Amniotic stem cell (primary cell): ENCODE measurements at regions not wholly inside any gene's neighbourhood (a gene's known extent, or its start where the extent isn't known, plus 50 kb on each side); places are given as distances from the start of the nearest gene placed in this dataset.
"Not testable (repeated sequence)": the region's sequence is repeated elsewhere in the genome, so short reads cannot be mapped to it uniquely, and the experiment has no call there.

ENCODE experiments used
- DNase-seq: peaks from one replicate; lab custom pipeline; 2025; lab: John Stamatoyannopoulos, UW

DNA sequence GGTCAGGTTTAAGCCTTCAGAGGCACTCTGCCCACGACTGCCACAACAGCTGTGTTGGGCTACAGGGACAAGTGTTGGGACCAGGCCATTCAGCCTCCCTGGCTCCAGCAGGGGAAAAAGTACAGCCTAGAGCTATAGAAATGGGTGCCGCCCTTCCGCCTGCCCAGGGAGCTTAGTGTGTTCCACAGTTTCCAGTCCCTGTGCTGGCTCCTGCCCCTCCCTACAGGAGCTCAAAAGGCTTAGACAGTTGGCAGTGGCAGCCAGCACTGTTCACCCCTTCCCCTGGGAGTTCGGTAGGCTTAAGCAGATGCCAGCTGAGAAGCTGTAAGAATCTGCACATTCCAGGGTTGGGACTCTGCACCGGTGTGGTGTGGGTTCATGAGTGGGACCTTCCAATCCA, 408.2 kb upstream of the INTU start:
- no peak for DNase-seq

DNA sequence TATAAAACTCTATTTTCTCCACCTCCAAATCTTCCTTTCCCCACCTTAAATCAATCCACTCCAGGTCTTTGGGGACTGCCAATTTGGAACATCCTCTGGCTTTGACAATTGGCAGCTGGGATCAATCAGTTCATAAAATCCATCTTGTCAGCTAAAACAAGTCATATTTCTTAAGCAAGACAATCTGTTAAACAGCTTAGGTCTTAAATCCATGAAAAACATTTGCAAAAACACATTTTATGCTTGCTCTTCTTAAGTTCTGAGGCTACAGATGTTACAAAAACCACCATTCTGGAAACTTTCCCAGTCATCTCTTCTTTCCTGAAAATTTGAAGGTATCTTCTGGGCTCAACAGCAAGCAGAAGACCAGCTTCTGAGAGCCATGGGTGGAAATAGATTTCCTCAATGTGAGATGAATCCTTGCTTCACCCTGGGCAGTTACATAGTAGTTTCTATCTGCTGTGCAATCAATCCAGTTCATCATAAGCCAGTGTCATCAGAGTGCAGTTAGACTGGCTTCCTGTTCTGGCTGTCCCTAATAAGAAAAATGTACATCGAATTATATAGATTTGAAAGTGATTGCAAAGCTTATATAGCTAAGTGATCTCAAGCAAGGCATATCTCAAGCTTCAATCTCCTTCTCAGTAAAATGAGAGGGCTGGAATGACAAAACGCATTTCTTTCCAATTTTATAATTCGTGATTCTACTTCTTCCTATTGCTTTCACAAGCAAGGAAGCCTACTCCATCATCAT, 402.7 kb upstream of the INTU start:
- no peak for DNase-seq

DNA sequence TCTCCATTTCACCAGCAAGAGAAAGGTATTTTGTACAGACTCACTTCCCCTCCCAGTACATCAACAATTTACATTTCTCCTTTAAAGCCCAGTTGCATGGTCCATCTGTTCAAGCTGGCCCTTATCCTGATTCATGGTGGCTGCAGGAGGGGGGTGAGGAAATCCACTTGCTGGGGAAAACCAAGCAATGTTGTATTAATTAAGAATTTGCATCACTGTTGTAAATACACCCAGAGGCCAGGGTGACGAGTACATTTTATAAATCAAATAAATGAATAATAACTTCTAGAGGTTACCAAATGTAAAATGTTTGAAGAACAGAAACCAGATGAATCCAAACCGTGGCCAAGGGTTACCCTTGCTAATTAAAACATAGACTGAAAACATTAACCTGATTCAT, 395.9 kb upstream of the INTU start:
- no peak for DNase-seq

DNA sequence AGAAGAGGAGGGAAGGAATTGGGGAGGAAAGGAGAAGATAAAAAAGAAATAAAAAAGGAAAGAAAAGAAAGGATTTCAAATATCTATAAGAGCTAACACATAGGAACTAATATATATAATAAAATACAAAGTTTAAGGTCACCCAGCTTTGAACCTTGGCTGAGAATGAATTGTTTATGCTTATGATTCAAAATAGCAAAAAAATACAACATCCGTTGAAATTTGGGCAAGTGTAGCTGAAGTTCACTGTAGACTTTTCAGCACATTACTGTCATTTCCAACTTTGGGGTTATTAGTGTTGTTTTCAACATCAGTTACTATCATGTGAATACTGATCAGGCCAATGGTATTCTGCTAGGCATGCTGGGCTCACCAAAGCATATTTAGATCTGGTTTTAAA, 395.2 kb upstream of the INTU start:
- DNase-seq: no peak

DNA sequence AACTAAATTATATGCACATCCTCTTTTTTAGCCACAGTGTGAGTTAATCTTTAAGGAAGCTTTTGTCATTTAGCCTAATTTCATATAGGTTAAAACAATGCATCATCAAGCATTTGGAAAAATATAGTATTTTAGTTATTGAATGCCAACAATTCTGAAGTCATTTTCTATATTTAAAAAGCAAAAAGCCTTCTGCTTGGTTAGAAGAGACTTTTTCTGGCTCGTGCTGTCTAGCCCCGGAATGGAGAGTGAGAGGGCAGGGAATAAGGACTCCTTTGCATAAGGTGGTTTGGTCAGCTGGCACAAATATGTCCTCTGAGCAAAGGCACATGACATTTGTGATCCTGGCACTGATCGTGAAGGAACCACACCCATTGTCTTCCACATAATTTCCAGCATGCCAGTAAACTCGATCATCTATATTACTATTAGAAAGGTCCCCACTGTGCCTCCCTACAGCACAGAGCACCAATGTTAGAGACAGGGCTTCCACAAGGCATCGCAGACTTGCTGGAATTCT, 393.7 kb upstream of the INTU start:
- DNase-seq: no peak

DNA sequence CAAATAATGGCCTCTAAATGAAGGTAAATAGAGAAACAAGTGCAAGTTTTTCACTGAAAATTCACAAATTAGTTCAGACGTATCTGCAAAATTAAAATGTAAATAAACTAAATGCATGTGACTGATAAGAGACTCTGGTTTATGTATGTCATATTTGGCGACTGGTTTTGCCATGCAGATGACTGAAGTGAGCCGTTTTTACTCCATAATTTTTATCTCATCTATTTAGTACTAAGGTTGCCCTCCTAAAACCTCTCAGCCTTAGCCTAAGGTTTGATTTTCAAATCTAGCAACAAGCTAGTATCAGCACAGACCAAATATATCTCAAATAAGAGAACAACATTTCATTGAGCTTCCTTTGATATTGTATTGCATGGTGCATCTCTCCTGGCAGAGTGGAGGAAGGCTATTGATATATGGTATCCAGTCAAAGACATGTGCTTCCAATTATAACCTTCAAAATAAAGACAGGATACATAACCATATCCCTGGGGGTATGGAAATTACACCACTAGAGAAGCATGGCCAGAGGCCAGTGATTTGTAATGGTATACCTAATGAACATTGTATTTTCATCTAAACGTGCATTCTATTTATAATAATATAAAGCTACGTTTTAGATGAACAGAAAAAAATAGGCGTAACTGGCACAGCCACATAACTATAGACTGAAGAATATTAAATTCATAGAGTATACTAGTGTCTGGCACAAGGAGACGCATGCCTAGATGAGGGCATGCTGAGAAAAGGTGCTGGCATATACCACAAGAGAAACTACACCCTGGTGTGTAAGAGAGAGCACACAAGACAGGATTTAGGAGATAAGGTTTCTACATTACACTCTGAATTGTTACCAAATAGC, 392.6 kb upstream of the INTU start:
- no peak for DNase-seq

DNA sequence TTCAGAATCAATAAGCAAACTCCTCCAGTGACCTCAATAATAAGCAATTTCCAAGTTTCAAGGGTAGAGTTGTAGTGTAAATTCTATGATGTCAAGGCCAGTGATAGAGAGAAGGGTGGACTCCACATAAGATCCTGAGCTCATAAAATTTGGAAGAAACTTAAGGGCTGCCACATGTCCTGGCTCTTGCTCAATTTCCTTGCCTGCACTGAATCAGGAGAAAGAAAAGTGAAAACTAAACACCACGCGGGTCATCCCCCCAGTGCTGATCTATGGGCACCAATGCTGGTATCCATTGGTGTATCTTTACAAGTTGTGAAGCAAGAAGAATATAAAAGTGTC, 392.0 kb upstream of the INTU start:
- no peak for DNase-seq

DNA sequence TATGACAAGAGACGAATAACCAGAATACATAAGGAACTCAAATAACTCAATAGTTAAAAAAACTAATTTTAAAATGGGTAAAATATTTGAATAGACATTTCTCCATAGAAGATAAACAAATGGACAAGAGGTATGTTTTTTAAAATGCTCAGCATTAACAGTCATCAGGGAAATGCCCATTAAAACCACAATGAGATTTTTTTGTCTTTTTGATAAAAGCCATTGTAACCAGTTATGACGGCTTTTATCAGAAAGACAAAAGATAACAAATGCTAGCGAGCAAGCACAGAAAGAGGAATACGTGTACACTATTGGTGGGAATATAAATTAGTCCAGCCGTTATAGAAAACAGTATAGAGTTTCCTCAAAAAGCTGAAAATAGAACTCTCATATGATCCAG, 388.2 kb upstream of the INTU start:
- no peak for DNase-seq

DNA sequence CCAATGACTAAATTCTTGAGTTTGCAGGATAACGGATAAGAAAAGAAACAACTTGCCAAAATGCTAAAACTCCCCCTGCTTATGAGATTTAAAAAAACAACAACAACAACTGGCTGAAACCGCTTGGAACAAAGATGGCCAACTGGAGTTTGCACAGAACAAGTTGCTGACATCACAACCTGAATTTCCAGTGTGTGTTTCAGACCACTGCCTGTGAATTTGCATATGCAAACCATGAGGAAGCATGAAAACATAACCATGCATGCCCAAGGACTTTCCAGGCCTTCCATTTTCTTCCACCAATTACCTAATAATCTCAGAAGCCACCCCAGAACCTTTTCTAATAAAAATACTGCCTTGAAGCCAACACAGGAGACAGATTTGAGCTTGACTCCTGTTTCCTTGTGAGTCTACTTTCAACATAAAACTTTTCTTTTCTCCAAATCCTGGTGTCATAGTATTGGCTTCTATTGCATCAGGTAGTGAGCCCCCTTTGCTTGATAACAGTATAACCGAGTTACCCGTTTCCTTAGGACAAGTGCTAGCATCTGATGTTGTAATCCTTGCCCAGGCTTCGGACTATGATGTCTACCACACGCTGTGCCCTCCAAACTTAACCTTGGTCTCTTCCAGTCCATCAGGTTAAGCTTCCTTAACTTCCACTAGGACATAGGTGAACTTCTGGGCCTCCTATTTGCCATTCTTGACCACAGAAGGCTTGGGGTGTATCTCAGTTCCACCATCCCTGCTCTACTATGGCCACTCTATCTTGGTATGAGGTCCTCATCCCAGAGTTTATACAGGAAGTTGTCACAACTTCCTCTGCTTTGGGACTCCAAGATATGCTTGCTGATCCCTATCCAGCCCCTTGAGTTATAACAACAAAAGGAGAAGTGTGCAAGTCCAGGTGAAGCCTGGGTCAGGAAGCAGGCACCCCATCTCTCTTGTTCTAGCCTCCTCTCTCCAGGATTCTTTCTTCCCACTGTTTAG, 385.5 kb upstream of the INTU start:
- DNase-seq: no peak

DNA sequence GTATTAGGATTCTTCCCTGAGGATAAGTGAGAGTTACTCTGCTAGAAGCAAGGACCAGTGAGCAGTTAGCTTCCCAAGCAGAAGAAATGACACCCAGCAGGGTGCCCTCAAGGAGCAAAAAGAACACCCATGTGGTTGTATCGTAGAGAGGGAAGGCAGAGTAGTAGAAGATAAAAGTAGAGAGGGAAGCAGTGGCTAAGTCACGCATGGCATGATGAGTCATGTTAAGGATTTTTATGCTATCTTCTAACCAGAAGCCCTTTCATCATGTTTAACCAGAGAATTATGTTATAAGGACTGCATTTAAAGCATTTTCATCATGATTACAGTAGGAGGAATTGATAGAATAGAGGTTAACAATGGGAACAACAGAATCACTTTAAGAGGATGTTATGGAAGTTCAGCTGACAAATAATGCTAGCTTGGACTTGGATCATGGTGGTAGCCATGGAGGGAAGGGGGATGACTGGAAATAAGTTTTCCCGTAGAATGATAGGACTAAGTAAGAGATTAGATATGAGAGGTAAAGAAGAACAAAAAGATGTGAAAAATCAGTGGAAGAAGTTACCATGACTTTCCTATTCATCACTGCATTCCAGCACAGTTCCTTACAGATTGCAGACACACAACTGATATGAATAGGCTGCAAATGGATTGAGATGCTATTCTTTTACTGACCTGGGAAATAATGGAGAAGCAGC, 383.5 kb upstream of the INTU start:
- DNase-seq: peak; percentile 51

DNA sequence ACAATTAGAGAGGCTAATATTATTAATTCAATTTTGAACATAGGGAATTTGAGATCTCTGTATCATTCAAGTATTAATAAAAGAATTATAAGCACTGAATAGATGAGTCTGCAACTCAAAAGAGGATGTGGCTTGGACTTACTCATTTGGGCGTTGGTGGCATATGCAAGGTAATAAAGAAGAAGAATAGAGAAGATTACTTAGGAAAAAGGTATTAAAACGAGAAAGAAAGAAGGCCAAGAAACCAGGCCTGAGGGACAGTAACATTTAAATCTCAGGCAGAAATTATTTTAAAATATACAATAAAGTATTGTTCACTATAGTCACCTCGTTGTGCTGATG, 383.0 kb upstream of the INTU start:
- DNase-seq: no peak

DNA sequence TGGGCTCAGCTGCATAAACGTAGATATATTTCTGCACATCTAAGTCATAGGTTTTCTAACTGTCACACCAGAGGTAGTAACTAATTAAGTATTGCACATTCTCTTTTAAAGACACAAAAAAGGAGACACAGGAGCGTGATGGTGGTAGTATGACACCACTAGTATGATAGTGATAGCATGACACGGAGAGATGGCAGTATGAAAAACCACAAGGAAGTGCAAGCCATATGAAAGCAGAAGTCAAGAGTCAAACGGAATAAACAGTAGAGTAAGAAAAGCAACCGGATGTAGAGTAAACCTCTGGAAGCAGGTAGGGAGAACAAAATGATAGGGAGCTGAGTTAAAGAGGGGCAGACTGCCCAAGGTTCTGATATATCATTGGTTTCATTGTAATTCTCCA, 382.2 kb upstream of the INTU start:
- DNase-seq: no peak

DNA sequence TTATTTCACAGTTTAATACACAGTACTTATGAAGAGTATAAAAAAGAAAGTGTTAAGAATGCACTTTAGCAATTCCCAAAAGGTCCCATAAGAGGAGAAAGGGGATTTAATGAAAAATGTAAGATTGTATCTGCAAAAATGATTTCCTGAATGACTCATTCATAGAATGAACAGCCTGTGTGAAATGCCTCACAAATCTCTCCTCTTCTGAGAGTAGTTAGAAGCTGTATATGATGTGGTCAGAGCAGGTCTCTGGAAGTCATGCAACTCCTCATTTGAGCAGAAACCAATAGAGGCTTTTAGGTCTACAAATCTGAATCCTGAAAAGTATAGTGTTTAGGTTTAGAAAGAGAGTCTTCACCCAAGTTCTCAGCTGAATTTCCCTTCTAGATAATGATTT, 381.3 kb upstream of the INTU start:
- DNase-seq: peak; percentile 22

DNA sequence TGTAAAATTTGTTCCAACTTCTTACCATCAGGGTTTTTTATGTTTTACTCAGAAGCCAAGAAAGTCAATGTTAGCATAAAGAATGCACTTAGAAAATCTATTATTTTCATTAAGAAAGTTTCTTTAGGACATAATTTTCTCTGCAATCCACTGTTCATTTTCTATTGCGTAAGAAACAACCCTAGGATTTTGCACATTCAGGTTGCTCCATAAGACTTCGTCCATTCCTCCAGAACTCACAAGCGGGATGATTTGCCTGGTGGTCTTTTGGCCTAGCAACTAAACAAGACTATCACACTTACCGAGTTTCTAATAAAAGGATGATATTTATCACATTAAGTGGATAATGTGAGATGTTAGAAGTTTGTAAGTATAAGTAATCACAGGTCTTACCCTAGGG, 376.3 kb upstream of the INTU start:
- no peak for DNase-seq

DNA sequence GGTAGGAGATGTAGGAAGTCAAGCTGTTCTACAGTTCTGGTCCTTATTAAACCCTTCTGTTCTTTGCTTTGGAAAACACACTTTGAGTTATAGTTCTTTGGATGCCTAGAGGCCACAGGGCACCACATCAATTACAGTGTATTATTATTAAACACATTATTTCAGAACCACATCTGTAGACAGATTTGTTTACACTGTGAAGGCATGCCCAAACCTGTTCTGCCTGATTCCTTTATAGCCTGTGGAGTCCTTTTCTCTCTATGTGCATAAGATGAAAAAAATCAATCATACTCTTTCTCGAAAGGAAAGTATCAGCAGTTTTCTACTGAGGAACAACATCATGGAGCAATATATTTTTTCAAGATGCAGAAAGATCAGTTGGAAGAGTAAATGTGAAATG, 371.3 kb upstream of the INTU start:
- no peak for DNase-seq

DNA sequence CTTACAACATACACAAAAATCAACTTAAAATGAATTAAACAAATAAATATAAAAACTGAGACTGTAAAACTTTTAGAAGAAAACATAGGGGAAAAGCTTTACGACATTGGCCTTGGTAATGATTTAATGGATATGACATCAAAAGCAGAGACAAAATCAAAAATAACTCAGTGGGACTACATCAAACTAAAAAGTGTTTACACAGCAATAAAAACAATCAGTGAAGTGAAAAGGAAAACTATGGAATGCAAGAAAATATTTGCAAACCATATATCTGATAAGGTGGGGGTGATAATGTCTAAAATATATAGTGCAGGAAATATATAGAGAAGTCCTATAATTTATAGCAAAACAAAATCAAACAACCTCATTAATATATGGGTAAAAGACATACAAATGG, 364.4 kb upstream of the INTU start:
- DNase-seq: no peak

DNA sequence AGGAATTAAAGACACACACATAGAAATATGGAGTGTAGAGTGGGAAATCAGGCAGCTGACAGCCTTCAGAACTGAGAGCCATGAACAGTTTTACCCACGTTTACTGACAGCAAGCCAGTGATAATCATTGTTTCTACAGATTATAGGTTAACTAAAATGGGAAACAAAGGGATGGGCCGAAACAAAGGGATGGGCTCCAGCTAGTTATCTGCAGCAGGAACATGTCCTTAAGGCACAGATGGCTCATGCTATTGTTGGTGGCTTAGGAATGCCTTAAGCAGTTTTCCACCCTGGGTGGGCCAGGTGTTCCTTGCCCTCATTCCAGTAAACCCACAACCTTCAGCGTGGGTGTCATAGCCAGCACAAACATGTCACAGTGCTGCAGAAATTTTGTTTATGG, 355.7 kb upstream of the INTU start:
- not testable (repeated sequence) for DNase-seq

DNA sequence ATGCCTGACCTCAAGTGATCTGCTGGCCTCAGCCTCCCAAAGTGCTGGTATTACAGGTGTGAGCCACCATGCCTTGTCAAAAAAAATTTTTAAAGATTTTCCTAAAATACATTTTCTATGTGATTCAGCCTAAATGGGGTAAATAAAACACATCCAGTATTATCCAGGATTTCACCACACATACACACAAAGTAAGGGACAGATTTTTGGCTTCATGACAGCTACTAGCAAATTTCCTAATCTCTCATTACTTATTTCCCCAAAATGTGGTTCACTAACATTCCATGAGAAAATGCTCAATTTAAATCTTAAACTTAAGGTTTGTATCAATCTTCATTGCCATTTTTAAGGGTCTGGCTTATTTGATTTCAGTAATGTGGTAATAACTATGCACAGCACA, 348.5 kb upstream of the INTU start:
- no peak for DNase-seq

DNA sequence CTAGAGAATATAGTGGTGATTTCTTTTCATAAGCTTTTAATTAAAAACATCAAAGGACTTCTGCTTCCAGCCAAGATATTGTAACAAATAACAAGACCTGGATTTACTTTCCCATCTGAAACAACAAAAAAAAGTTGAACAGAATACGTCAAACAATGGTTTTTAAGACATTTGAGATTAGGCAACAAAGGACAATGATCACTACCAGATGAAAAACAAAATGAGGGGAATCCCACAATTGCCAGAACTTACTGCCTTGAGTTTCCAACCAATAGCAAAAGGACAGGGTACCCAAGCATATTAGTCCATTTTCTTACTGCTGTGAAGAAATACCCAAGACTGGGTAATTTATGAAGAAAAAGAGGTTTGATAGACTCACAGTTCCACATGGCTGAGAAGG, 341.4 kb upstream of the INTU start:
- DNase-seq: no peak

DNA sequence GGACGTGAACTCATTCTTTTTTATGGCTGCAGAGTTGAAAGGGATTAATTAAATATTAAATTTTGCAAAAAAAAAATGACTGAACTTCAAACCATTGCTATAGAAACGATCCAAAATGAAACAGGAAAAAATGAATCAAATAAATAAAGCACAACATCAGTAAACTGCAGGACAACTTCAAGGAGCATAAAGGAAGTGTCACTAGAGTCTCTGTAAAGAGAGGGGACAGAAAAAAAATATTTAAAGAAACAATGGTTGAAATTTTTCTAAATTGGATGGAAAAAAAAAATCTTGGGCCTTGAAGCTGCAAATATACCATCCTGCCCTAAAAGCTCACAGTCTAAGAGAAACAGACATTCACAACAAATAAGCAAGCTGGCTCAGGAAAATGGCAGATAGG, 339.3 kb upstream of the INTU start:
- DNase-seq: no peak

DNA sequence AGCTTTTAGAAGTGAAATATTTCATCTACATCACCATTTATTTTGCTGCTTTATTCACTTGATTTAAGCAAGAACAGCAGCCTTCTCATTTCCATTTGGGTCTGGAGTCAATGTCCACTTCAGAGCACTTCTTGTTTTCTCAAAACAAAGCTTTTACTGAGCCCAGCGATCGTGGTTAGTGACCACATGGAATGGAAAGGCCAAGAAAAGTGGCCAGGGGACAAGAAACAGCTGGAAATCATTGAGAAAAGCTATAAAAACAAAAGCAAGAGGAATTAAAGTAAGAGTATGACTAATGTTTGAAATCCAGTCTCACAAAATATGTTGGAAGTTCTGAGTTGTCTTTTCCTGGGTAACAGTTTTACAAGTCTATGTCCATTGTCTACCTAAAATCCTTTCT, 328.4 kb upstream of the INTU start:
- DNase-seq: no peak

DNA sequence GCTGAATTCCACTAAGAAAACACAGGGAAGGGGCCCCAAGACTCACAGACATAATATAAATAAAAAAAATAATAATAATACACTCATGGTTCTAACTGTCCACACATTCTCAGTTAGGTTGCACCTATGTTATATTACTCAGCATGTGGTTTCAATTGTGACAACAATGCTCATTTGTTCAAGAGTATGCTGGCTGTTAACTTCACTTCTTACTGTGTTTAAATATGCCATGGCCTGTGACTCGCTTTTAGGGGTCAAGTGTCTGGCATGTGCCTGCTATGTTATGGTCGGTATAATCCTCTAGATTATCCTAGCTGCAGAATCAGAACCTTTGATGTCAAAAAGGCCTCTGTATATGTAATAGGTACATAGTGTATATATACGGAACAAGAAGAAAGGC, 324.8 kb upstream of the INTU start:
- no peak for DNase-seq
